Ovary (tissue), 7 donors: ENCODE measurements at regions not wholly inside any gene's neighbourhood (a gene's known extent, or its start where the extent isn't known, plus 50 kb on each side); places are given as distances from the start of the nearest gene placed in this dataset.

ENCODE experiments used
- DNase-seq, 5 donors: peaks; one replicate each; pipeline ENCODE4 v3.0.0-alpha.2; 2019 to 2020
- H3K27ac ChIP-seq, 2 donors: fragments of 200-600 bp; one replicate each; pipeline versions ENCODE4 v1.5.1 to v1.8.0; 2019 to 2022
- H3K27me3 ChIP-seq: fragments of 200-600 bp; one replicate; pipeline ENCODE4 v1.8.0; 2022
- H3K36me3 ChIP-seq: fragments of 200-600 bp; sonication (generic); one replicate; pipeline ENCODE4 v1.5.1; 2019
- H3K4me1 ChIP-seq: one replicate; pipeline ENCODE4 v1.8.1; 2013; ENCODE audit warnings: mild to moderate bottlenecking, moderate library complexity; ENCODE audit not compliant: insufficient read depth
- H3K4me3 ChIP-seq: fragments of 200-600 bp; sonication (generic); one replicate; pipeline ENCODE4 v1.5.1; 2017
- H3K9me3 ChIP-seq, 2 donors: fragments of 200-600 bp in 1 of 2; sonication (generic) in 1 of 2; one replicate each; pipeline versions ENCODE4 v1.5.1 to v1.8.1; 2013 to 2019; ENCODE audit warnings: mild to moderate bottlenecking in 1 of 2, moderate library complexity in 1 of 2
- CTCF ChIP-seq, 3 donors: fragments of 450-650 bp in 2 of 3; fragments of 200-600 bp in 1 of 3; IDR thresholded peaks; one replicate each; pipeline versions ENCODE4 v1.5.1 to v1.8.0; 2016 to 2022; ENCODE audit warnings: antibody characterized with exemption in 3 of 3, mild to moderate bottlenecking in 1 of 3
- EP300 ChIP-seq: sonication (generic); formaldehyde crosslinking; IDR thresholded peaks from one replicate; pipeline ENCODE4 v1.6.1; 2017; ENCODE audit warnings: antibody characterized with exemption
- POLR2A ChIP-seq: fragments of 450-650 bp; IDR thresholded peaks from one replicate; pipeline ENCODE4 v1.6.1; 2017; ENCODE audit warnings: antibody characterized with exemption, mild to moderate bottlenecking, moderate library complexity
- WGBS, 3 donors: extraction: QIAGEN DNeasy Blood & Tissue Kit in 1 of 3; methylation state at CpG; one replicate each; pipeline versions ENCODE4 v1.1.5 to v1.1.7; 2013 to 2017; 5-methylcytosine and 5-hydroxymethylcytosine counted together
- intact Hi-C, 4 donors: fragments of 100-400 bp; cut with DNase I; formaldehyde crosslinking; loops; one replicate each; pipeline versions ENCODE4 v1.11.0 to v1.15.1; 2022 to 2023
- donor health status: DM: no; HTN: no; CAD: no; lungs with moderate emphysema.
- donor health status: DM: no; HTN: no; CAD: no.
- donor health status: Bipolar disorder and iron deficiency.
- donor health status: DM: no; HTN: no; CAD: no.
- donor health status: DM: yes; HTN: yes; CAD: no.

- H3K4me1 ChIP-seq, result peaks cover 6% of the 10 kb centered on the region
- no peaks in the 10 kb centered on the region for H3K36me3 ChIP-seq
- WGBS, 3 donors, result 1 to 13% (median 2%) methylated on average over 4 of the region's 4 CpGs
- H3K27ac ChIP-seq, result no peak overlapping the region
- DNase-seq, result peak in 1 of 5 donors; percentile 45
- H3K27me3 ChIP-seq, result peaks cover 3% of the 10 kb centered on the region
- TF ChIP-seq POLR2A, result no peak
- no peak for TF ChIP-seq EP300
- TF ChIP-seq CTCF (IDR thresholded peaks at IDR 0.05), result no peak
- intact Hi-C loops, result loop anchor here in 2 of 4 donors (5.0 to 10.0 kb wide), 2 partner anchors 177 to 180 kb away; no protein-coding TSS in a partner anchor
- no peak overlapping the region for H3K4me3 ChIP-seq
- no peaks in the 10 kb centered on the region for H3K9me3 ChIP-seq
These were observed 102.5 kb upstream of the TJP1 start for GRCh38 chr15:29924750-29925149.

GRCh38 chr15:29922191-29922590 lies 99.9 kb upstream of the TJP1 start:
- no peak for DNase-seq
- Histone ChIP-seq H3K4me3 (no peak overlapping the region), H3K27ac (no peak overlapping the region), H3K4me1 (peaks cover 6% of the 10 kb centered on the region), H3K36me3 (no peaks in the 10 kb centered on the region), H3K27me3 (peaks cover 3% of the 10 kb centered on the region), H3K9me3 (no peaks in the 10 kb centered on the region)
- intact Hi-C loops, result loop anchor here in 1 of 4 donors (10.0 kb wide), 1 partner anchor 177 kb away; no protein-coding TSS in a partner anchor
- no peak for TF ChIP-seq EP300
- no peak for TF ChIP-seq POLR2A
- TF ChIP-seq CTCF (IDR thresholded peaks at IDR 0.05), result no peak

GRCh38 chr15:29921130-29921601 lies 98.9 kb upstream of the TJP1 start:
- TF ChIP-seq CTCF (IDR thresholded peaks at IDR 0.05) (no peak), POLR2A (no peak), EP300 (no peak)
- H3K4me3 ChIP-seq, result no peak overlapping the region
- no peak overlapping the region for H3K27ac ChIP-seq
- H3K4me1 ChIP-seq, result peaks cover 6% of the 10 kb centered on the region
- no peak for DNase-seq
- intact Hi-C loops, result loop anchor here in 1 of 4 donors (10.0 kb wide), 1 partner anchor 176 kb away; no protein-coding TSS in a partner anchor
- no peaks in the 10 kb centered on the region for H3K27me3 ChIP-seq
- 79 to 83% (median 83%) methylated on average over 6 of the region's 6 CpGs for WGBS, 3 donors
- no peaks in the 10 kb centered on the region for H3K9me3 ChIP-seq
- no peaks in the 10 kb centered on the region for H3K36me3 ChIP-seq

- intact Hi-C loops, result loop anchor here in 1 of 4 donors (10.0 kb wide), 1 partner anchor 176 kb away; no protein-coding TSS in a partner anchor
These were observed 98.2 kb upstream of the TJP1 start for GRCh38 chr15:29920515-29920914.

More at GRCh38 chr15:29920515-29920914, 98.2 kb upstream of the TJP1 start:
- H3K4me3 ChIP-seq, result no peak overlapping the region
- peaks cover 6% of the 10 kb centered on the region for H3K4me1 ChIP-seq
- no peak for TF ChIP-seq EP300
- TF ChIP-seq CTCF (IDR thresholded peaks at IDR 0.05), result no peak
- TF ChIP-seq POLR2A, result no peak
- no peaks in the 10 kb centered on the region for H3K36me3 ChIP-seq
- H3K27ac ChIP-seq, result no peak overlapping the region
- no peak for DNase-seq
- 75 to 88% (median 79%) methylated on average over 12 of the region's 12 CpGs for WGBS, 3 donors
- H3K27me3 ChIP-seq, result no peaks in the 10 kb centered on the region
- H3K9me3 ChIP-seq, result no peaks in the 10 kb centered on the region
